ENCODE measurements at regions not wholly inside any gene's neighbourhood (a gene's known extent, or its start where the extent isn't known, plus 50 kb on each side); places are given as distances from the start of the nearest gene placed in this dataset.

DNA sequence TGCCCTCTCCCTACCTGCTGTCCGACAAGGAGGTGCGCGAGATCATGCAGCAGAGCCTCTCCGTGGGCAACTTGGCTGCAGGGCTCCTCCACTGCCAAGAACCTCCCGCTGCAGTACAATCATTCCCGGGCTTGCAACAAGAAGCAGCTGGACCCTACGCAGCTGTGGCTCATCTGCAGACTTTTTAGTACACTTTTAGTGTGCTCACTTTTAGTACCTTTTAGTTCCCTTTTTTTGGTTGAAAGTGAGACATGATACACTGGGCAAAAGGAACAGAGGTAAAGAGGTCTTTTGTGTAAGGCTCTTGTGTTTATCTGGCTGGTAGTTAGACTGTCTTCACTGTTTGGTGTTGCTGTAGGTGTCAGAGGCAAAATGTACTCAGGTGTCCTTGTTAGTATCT, 58.1 kb upstream of the SPTLC1 start:
- TF ChIP-seq, protein P1, sequence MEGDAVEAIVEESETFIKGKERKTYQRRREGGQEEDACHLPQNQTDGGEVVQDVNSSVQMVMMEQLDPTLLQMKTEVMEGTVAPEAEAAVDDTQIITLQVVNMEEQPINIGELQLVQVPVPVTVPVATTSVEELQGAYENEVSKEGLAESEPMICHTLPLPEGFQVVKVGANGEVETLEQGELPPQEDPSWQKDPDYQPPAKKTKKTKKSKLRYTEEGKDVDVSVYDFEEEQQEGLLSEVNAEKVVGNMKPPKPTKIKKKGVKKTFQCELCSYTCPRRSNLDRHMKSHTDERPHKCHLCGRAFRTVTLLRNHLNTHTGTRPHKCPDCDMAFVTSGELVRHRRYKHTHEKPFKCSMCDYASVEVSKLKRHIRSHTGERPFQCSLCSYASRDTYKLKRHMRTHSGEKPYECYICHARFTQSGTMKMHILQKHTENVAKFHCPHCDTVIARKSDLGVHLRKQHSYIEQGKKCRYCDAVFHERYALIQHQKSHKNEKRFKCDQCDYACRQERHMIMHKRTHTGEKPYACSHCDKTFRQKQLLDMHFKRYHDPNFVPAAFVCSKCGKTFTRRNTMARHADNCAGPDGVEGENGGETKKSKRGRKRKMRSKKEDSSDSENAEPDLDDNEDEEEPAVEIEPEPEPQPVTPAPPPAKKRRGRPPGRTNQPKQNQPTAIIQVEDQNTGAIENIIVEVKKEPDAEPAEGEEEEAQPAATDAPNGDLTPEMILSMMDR (IDR thresholded peaks at IDR 0.05): no peak
- no peak for TF ChIP-seq POLR2A (IDR thresholded peaks at IDR 0.05)
